Fibroblast of lung (primary cell): ENCODE measurements at regions not wholly inside any gene's neighbourhood (a gene's known extent, or its start where the extent isn't known, plus 50 kb on each side); places are given as distances from the start of the nearest gene placed in this dataset.
A peak's percentile ranks its signal among the peaks of the same experiment; 100 is the strongest.

Experiments used
- DNase-seq, 2 donors: peaks; one replicate each; pipeline versions ENCODE4 v3.0.0 to v3.0.0-alpha.2; 2010; ENCODE audit warnings: low read depth in 2 of 2
- H2AFZ ChIP-seq: 2 replicates; pipeline ENCODE4 v1.5.1; 2012; ENCODE audit warnings: low read length, control low read depth, inconsistent platforms
- H3K27ac ChIP-seq: 2 replicates; pipeline ENCODE4 v1.5.1; 2011; ENCODE audit warnings: low read length, control low read depth; ENCODE audit not compliant: insufficient read depth
- H3K27me3 ChIP-seq: 2 replicates; pipeline ENCODE4 v1.5.1; 2011; ENCODE audit warnings: mild to moderate bottlenecking, low read length; ENCODE audit not compliant: control insufficient read depth, insufficient read depth
- H3K36me3 ChIP-seq: 2 replicates; pipeline ENCODE4 v1.5.1; 2011; ENCODE audit warnings: low read length; ENCODE audit not compliant: control insufficient read depth, insufficient read depth
- H3K4me1 ChIP-seq: 2 replicates; pipeline ENCODE4 v1.5.1; 2011; ENCODE audit warnings: low read length; ENCODE audit not compliant: control insufficient read depth, insufficient read depth; ENCODE audit errors: extremely low read depth
- H3K4me2 ChIP-seq: 2 replicates; pipeline ENCODE4 v1.5.1; 2011; ENCODE audit warnings: low read length, control low read depth; ENCODE audit not compliant: insufficient read depth; ENCODE audit errors: extremely low read depth
- H3K4me3 ChIP-seq, 4 experiments: fragments of 200-600 bp in 1 of 4; sonication (generic) in 1 of 4; replicated peaks in 1 of 4; 2 replicates each; pipeline ENCODE4 v1.5.1; 2011 to 2016; ENCODE audit warnings: low read length in 4 of 4, low read depth in 3 of 4, mild to moderate bottlenecking in 3 of 4, control low read depth in 2 of 4, inconsistent platforms in 1 of 4, mixed read lengths in 1 of 4; ENCODE audit not compliant: insufficient read depth in 1 of 4; ENCODE audit errors: control extremely low read depth in 1 of 4
- H3K79me2 ChIP-seq: 2 replicates; pipeline ENCODE4 v1.5.1; 2012; ENCODE audit warnings: mild to moderate bottlenecking, low read length, inconsistent platforms; ENCODE audit not compliant: control insufficient read depth, insufficient read depth
- H3K9ac ChIP-seq: 2 replicates; pipeline ENCODE4 v1.5.1; 2011; ENCODE audit warnings: mild to moderate bottlenecking, low read length, control low read depth; ENCODE audit not compliant: insufficient read depth
- H3K9me3 ChIP-seq: 2 replicates; pipeline ENCODE4 v1.5.1; 2012; ENCODE audit warnings: low read depth, low read length; ENCODE audit not compliant: control insufficient read depth, insufficient read depth
- H4K20me1 ChIP-seq: 2 replicates; pipeline ENCODE4 v1.5.1; 2011; ENCODE audit warnings: low read length; ENCODE audit not compliant: control insufficient read depth, insufficient read depth; ENCODE audit errors: extremely low read depth
- CTCF ChIP-seq, 2 donors: IDR thresholded peaks in 1 of 2; conservative IDR thresholded peaks in 1 of 2; 1 replicate in 1 of 2; 2 replicates in 1 of 2; pipeline ENCODE4 v1.5.1; 2011 to 2012; ENCODE audit warnings: low read length in 2 of 2, control low read depth in 1 of 2, inconsistent platforms in 1 of 2, low read depth in 1 of 2, mild to moderate bottlenecking in 1 of 2
- EZH2 ChIP-seq: IDR thresholded peaks from 2 replicates; pipeline ENCODE4 v1.5.1; 2012; ENCODE audit warnings: low read length, control low read depth, mild to moderate bottlenecking; ENCODE audit errors: missing control alignments

- no peaks in the 10 kb centered on the region for H3K27me3 ChIP-seq
- H3K4me1 ChIP-seq, result no peaks in the 10 kb centered on the region
- H2AFZ ChIP-seq, result no peak overlapping the region
- no peak for TF ChIP-seq EZH2
- no peak overlapping the region for H3K9ac ChIP-seq
- H3K36me3 ChIP-seq, result no peaks in the 10 kb centered on the region
- DNase-seq, result peak in 1 of 2 donors; percentile 3
- no peaks in the 10 kb centered on the region for H4K20me1 ChIP-seq
- no peaks in the 10 kb centered on the region for H3K79me2 ChIP-seq
- no peak overlapping the region for H3K4me2 ChIP-seq
- no peak overlapping the region for H3K4me3 ChIP-seq
- no peak overlapping the region for H3K27ac ChIP-seq
- H3K9me3 ChIP-seq, result no peaks in the 10 kb centered on the region
These were observed 1178.4 kb upstream of the TMEFF2 start for GRCh38 chr2:193373120-193373519.

- H3K36me3 ChIP-seq, result no peaks in the 10 kb centered on the region
- no peak overlapping the region for H3K4me2 ChIP-seq
- H3K27ac ChIP-seq, result no peak overlapping the region
- no peaks in the 10 kb centered on the region for H3K9me3 ChIP-seq
- H2AFZ ChIP-seq, result no peak overlapping the region
- H3K27me3 ChIP-seq, result no peaks in the 10 kb centered on the region
- H4K20me1 ChIP-seq, result no peaks in the 10 kb centered on the region
- H3K79me2 ChIP-seq, result no peaks in the 10 kb centered on the region
- DNase-seq, result no peak
- H3K4me3 ChIP-seq, result no peak overlapping the region
- TF ChIP-seq CTCF (conservative IDR thresholded peaks at IDR 0.05 in 1 of 2, IDR thresholded peaks at IDR 0.05 in 1 of 2; ENCODE audit: low read depth in 1 of 2, low read length in 2 of 2) (no peak), EZH2 (no peak)
- no peaks in the 10 kb centered on the region for H3K4me1 ChIP-seq
- H3K9ac ChIP-seq, result no peak overlapping the region
These were observed 1176.5 kb upstream of the TMEFF2 start for GRCh38 chr2:193371200-193371599.

GRCh38 chr2:193368615-193369014 is 1173.9 kb upstream of the TMEFF2 start:
- Histone ChIP-seq H3K4me2 (no peak overlapping the region), H3K27me3 (no peaks in the 10 kb centered on the region), H2AFZ (no peak overlapping the region), H3K9me3 (no peaks in the 10 kb centered on the region), H3K36me3 (no peaks in the 10 kb centered on the region), H3K4me3 (no peak overlapping the region), H3K79me2 (no peaks in the 10 kb centered on the region), H3K9ac (no peak overlapping the region), H3K4me1 (no peaks in the 10 kb centered on the region), H3K27ac (no peak overlapping the region), H4K20me1 (no peaks in the 10 kb centered on the region)
- no peak for TF ChIP-seq EZH2
- no peak for TF ChIP-seq CTCF (conservative IDR thresholded peaks at IDR 0.05 in 1 of 2, IDR thresholded peaks at IDR 0.05 in 1 of 2; ENCODE audit: low read depth in 1 of 2, low read length in 2 of 2)
- no peak for DNase-seq
